ENCODE measurements at regions not wholly inside any gene's neighbourhood (a gene's known extent, or its start where the extent isn't known, plus 50 kb on each side); places are given as distances from the start of the nearest gene placed in this dataset.
"Not testable (repeated sequence)": the region's sequence is repeated elsewhere in the genome, so short reads cannot be mapped to it uniquely, and the experiment has no call there.

- Histone ChIP-seq H3K4me1 (ENCODE audit: control insufficient read depth in 2 of 2, insufficient read depth in 2 of 2, low read length in 1 of 2) (no peaks in the 10 kb centered on the region), H3K9me3 (ENCODE audit: control insufficient read depth in 2 of 2, insufficient read depth in 1 of 2, low read depth in 1 of 2, low read length in 1 of 2) (no peaks in the 10 kb centered on the region), H3K27me3 (ENCODE audit: control insufficient read depth in 1 of 2, insufficient read depth in 2 of 2, low read length in 2 of 2) (no peaks in the 10 kb centered on the region), H3K27ac (ENCODE audit: low read depth in 2 of 2, low read length in 1 of 2) (no peak overlapping the region), H3K4me3 (ENCODE audit: low read depth in 1 of 2, low read length in 2 of 2) (no peak overlapping the region), H3K36me3 (ENCODE audit: control insufficient read depth in 2 of 2, insufficient read depth in 2 of 2, low read length in 1 of 2) (no peaks in the 10 kb centered on the region)
- WGBS, 2 donors = 75 to 81% methylated on average over 3 of the region's 3 CpGs
These were observed 152.9 kb upstream of the PTBP2 start for GRCh38 chr1:96568639-96569038.

- H3K27ac ChIP-seq (ENCODE audit: low read depth in 2 of 2, low read length in 1 of 2) = no peak overlapping the region
- no peaks in the 10 kb centered on the region for H3K4me1 ChIP-seq (ENCODE audit: control insufficient read depth in 2 of 2, insufficient read depth in 2 of 2, low read length in 1 of 2)
- 69 to 78% methylated on average over 2 of the region's 2 CpGs for WGBS, 2 donors
- no peaks in the 10 kb centered on the region for H3K27me3 ChIP-seq (ENCODE audit: control insufficient read depth in 1 of 2, insufficient read depth in 2 of 2, low read length in 2 of 2)
- no peaks in the 10 kb centered on the region for H3K9me3 ChIP-seq (ENCODE audit: control insufficient read depth in 2 of 2, insufficient read depth in 1 of 2, low read depth in 1 of 2, low read length in 1 of 2)
- H3K4me3 ChIP-seq (ENCODE audit: low read depth in 1 of 2, low read length in 2 of 2) = no peak overlapping the region
- no peaks in the 10 kb centered on the region for H3K36me3 ChIP-seq (ENCODE audit: control insufficient read depth in 2 of 2, insufficient read depth in 2 of 2, low read length in 1 of 2)
These were observed 152.3 kb upstream of the PTBP2 start for GRCh38 chr1:96569288-96569687.

DNA sequence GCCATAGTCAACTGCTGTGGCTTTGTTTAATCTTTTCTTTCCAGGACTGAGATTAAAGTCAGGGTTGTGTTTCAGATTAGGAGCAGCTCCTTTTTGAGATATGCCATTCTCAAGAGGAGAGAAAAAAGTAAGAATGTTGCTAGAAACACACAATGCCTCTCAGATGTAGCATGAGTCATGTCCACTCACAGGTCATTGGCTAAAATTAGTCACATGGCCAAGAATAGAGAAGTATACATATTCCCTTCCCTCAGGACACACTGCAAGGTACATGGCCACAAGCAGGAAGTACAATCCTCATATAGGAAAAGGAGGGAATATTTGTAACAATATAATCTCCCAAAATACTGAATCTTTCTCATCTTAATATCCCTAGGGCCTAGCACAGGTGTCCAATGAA, 141.9 kb upstream of the PTBP2 start:
- Histone ChIP-seq H3K4me3 (ENCODE audit: low read depth in 1 of 2, low read length in 2 of 2) (no peak overlapping the region), H3K27me3 (ENCODE audit: control insufficient read depth in 1 of 2, insufficient read depth in 2 of 2, low read length in 2 of 2) (no peaks in the 10 kb centered on the region), H3K4me1 (ENCODE audit: control insufficient read depth in 2 of 2, insufficient read depth in 2 of 2, low read length in 1 of 2) (no peaks in the 10 kb centered on the region), H3K9me3 (ENCODE audit: control insufficient read depth in 2 of 2, insufficient read depth in 1 of 2, low read depth in 1 of 2, low read length in 1 of 2) (peaks cover 0 to 3% of the 10 kb centered on the region in 2 donors), H3K27ac (ENCODE audit: low read depth in 2 of 2, low read length in 1 of 2) (no peak overlapping the region), H3K36me3 (ENCODE audit: control insufficient read depth in 2 of 2, insufficient read depth in 2 of 2, low read length in 1 of 2) (no peaks in the 10 kb centered on the region)

- no peaks in the 10 kb centered on the region for H3K36me3 ChIP-seq (ENCODE audit: control insufficient read depth in 2 of 2, insufficient read depth in 2 of 2, low read length in 1 of 2)
- no peak overlapping the region for H3K27ac ChIP-seq (ENCODE audit: low read depth in 2 of 2, low read length in 1 of 2)
- WGBS, 2 donors = 57 to 67% methylated on average over 7 of the region's 7 CpGs
- H3K4me3 ChIP-seq (ENCODE audit: low read depth in 1 of 2, low read length in 2 of 2) = no peak overlapping the region
- H3K9me3 ChIP-seq (ENCODE audit: control insufficient read depth in 2 of 2, insufficient read depth in 1 of 2, low read depth in 1 of 2, low read length in 1 of 2) = no peaks in the 10 kb centered on the region
- no peaks in the 10 kb centered on the region for H3K4me1 ChIP-seq (ENCODE audit: control insufficient read depth in 2 of 2, insufficient read depth in 2 of 2, low read length in 1 of 2)
- no peaks in the 10 kb centered on the region for H3K27me3 ChIP-seq (ENCODE audit: control insufficient read depth in 1 of 2, insufficient read depth in 2 of 2, low read length in 2 of 2)
These were observed 140.7 kb upstream of the PTBP2 start for GRCh38 chr1:96580920-96581319.

DNA sequence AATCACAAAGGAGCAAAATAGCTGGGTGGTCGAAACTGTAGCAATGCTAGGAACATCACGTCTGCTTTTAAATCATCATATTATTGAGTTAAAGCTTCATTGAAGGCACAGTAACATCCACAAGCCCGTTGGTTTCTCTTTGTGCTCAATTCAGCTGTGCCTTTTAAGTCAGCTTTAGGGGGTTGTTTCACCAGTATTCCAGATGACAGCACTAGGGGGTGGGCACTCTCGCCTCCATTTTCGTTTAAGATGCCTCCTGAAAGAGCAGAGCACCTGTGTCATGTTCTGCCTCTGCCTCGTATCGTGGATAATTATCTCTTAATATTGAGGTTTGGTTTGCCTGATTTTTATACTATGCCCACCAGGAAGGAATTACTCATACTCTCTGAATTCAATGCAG, 139.8 kb upstream of the PTBP2 start:
- Histone ChIP-seq H3K9me3 (ENCODE audit: control insufficient read depth in 2 of 2, insufficient read depth in 1 of 2, low read depth in 1 of 2, low read length in 1 of 2) (no peaks in the 10 kb centered on the region), H3K27me3 (ENCODE audit: control insufficient read depth in 1 of 2, insufficient read depth in 2 of 2, low read length in 2 of 2) (no peaks in the 10 kb centered on the region), H3K36me3 (ENCODE audit: control insufficient read depth in 2 of 2, insufficient read depth in 2 of 2, low read length in 1 of 2) (no peaks in the 10 kb centered on the region), H3K4me3 (ENCODE audit: low read depth in 1 of 2, low read length in 2 of 2) (no peak overlapping the region), H3K27ac (ENCODE audit: low read depth in 2 of 2, low read length in 1 of 2) (no peak overlapping the region), H3K4me1 (ENCODE audit: control insufficient read depth in 2 of 2, insufficient read depth in 2 of 2, low read length in 1 of 2) (no peaks in the 10 kb centered on the region)
- WGBS, 2 donors = 71 to 80% methylated on average over 7 of the region's 7 CpGs

DNA sequence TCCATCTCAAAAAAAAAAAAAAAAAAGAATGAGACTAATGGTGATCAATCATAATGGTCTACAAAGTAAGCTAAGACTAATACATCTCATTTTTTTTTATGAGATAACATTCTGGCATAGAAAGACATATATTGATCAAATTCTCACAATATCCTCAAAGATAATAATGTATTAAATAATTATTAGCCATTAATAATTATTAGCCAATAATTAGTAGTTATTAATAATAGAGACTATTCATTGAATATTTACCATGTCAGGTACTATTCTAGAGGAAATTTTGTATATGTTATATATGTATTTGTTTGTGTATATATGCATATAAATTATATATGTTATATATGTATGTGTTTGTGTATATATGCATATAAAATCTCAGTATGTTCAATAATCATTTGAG, 137.7 kb upstream of the PTBP2 start:
- H3K4me1 ChIP-seq (ENCODE audit: control insufficient read depth in 2 of 2, insufficient read depth in 2 of 2, low read length in 1 of 2) = no peaks in the 10 kb centered on the region
- H3K9me3 ChIP-seq (ENCODE audit: control insufficient read depth in 2 of 2, insufficient read depth in 1 of 2, low read depth in 1 of 2, low read length in 1 of 2) = no peaks in the 10 kb centered on the region
- H3K36me3 ChIP-seq (ENCODE audit: control insufficient read depth in 2 of 2, insufficient read depth in 2 of 2, low read length in 1 of 2) = no peaks in the 10 kb centered on the region
- no peaks in the 10 kb centered on the region for H3K27me3 ChIP-seq (ENCODE audit: control insufficient read depth in 1 of 2, insufficient read depth in 2 of 2, low read length in 2 of 2)
- H3K27ac ChIP-seq (ENCODE audit: low read depth in 2 of 2, low read length in 1 of 2) = no peak overlapping the region
- no peak overlapping the region for H3K4me3 ChIP-seq (ENCODE audit: low read depth in 1 of 2, low read length in 2 of 2)

- no peaks in the 10 kb centered on the region for H3K4me1 ChIP-seq (ENCODE audit: control insufficient read depth in 2 of 2, insufficient read depth in 2 of 2, low read length in 1 of 2)
- 67 to 76% methylated on average over 4 of the region's 4 CpGs for WGBS, 2 donors
- no peaks in the 10 kb centered on the region for H3K9me3 ChIP-seq (ENCODE audit: control insufficient read depth in 2 of 2, insufficient read depth in 1 of 2, low read depth in 1 of 2, low read length in 1 of 2)
- no peaks in the 10 kb centered on the region for H3K36me3 ChIP-seq (ENCODE audit: control insufficient read depth in 2 of 2, insufficient read depth in 2 of 2, low read length in 1 of 2)
- H3K27me3 ChIP-seq (ENCODE audit: control insufficient read depth in 1 of 2, insufficient read depth in 2 of 2, low read length in 2 of 2) = no peaks in the 10 kb centered on the region
- H3K27ac ChIP-seq (ENCODE audit: low read depth in 2 of 2, low read length in 1 of 2) = no peak overlapping the region
- H3K4me3 ChIP-seq (ENCODE audit: low read depth in 1 of 2, low read length in 2 of 2) = no peak overlapping the region
These were observed 134.4 kb upstream of the PTBP2 start for GRCh38 chr1:96587222-96587621.

DNA sequence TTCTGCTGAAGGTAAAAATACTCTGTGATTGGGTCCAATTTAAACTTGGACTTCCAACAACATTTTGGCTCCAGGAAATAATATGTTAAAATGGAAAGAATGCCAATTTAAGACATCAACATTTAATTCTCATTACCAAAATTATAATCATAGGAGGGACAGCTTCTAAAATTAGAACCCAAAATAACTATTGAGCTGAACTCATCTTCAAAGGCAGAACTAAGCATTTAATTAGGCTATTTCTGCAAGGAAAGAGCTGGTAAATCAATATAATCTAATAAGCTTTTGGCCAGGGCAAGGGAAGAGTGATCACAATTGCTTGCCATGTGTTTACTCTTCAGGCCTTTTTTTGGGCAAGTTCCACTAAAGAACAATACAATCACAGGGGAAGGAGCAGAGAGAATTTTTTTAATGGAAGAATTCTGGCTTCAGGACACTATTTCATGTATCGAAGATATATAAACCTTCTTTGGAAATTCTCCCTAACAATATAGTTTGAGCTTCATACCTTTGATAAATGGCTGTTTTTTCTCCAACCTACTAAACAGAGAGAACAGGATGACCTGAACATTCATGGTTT, 133.1 kb upstream of the PTBP2 start:
- H3K27me3 ChIP-seq (ENCODE audit: control insufficient read depth in 1 of 2, insufficient read depth in 2 of 2, low read length in 2 of 2) = no peaks in the 10 kb centered on the region
- 52 to 54% methylated on average over 1 of the region's 1 CpG for WGBS, 2 donors
- H3K27ac ChIP-seq (ENCODE audit: low read depth in 2 of 2, low read length in 1 of 2) = no peak overlapping the region
- H3K4me3 ChIP-seq (ENCODE audit: low read depth in 1 of 2, low read length in 2 of 2) = no peak overlapping the region
- no peaks in the 10 kb centered on the region for H3K4me1 ChIP-seq (ENCODE audit: control insufficient read depth in 2 of 2, insufficient read depth in 2 of 2, low read length in 1 of 2)
- no peaks in the 10 kb centered on the region for H3K9me3 ChIP-seq (ENCODE audit: control insufficient read depth in 2 of 2, insufficient read depth in 1 of 2, low read depth in 1 of 2, low read length in 1 of 2)
- H3K36me3 ChIP-seq (ENCODE audit: control insufficient read depth in 2 of 2, insufficient read depth in 2 of 2, low read length in 1 of 2) = no peaks in the 10 kb centered on the region

DNA sequence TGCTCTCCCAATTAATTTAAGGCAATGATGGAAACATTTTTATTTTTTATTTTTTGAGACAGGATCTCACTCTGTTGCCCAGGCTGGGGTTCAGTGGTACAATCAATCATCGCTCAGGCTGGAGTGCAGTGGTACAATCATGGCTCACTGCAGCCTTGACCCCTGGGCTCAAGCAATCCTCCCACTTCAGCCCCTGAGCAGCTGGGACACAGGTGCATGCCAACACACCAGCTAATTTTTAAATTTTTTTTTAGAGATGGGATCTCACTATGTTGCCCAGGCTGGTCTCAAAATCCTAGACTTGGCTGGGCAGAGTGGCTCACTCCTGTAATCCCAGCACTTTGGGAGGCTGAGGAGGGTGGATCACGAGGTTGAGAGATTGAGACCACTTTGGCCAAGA, 126.1 kb upstream of the PTBP2 start:
- not testable (repeated sequence) for H3K36me3 ChIP-seq (ENCODE audit: control insufficient read depth in 2 of 2, insufficient read depth in 2 of 2, low read length in 1 of 2); H3K9me3 ChIP-seq (ENCODE audit: control insufficient read depth in 2 of 2, insufficient read depth in 1 of 2, low read depth in 1 of 2, low read length in 1 of 2); H3K27me3 ChIP-seq (ENCODE audit: control insufficient read depth in 1 of 2, insufficient read depth in 2 of 2, low read length in 2 of 2); H3K4me1 ChIP-seq (ENCODE audit: control insufficient read depth in 2 of 2, insufficient read depth in 2 of 2, low read length in 1 of 2); H3K27ac ChIP-seq (ENCODE audit: low read depth in 2 of 2, low read length in 1 of 2); H3K4me3 ChIP-seq (ENCODE audit: low read depth in 1 of 2, low read length in 2 of 2)
- WGBS, 2 donors = 82 to 88% methylated on average over 2 of the region's 2 CpGs

GRCh38 chr1:96596226-96596922, 125.2 kb upstream of the PTBP2 start:
- Histone ChIP-seq H3K27me3 (ENCODE audit: control insufficient read depth in 1 of 2, insufficient read depth in 2 of 2, low read length in 2 of 2) (no peaks in the 10 kb centered on the region), H3K27ac (ENCODE audit: low read depth in 2 of 2, low read length in 1 of 2) (no peak overlapping the region), H3K9me3 (ENCODE audit: control insufficient read depth in 2 of 2, insufficient read depth in 1 of 2, low read depth in 1 of 2, low read length in 1 of 2) (no peaks in the 10 kb centered on the region), H3K4me3 (ENCODE audit: low read depth in 1 of 2, low read length in 2 of 2) (no peak overlapping the region), H3K36me3 (ENCODE audit: control insufficient read depth in 2 of 2, insufficient read depth in 2 of 2, low read length in 1 of 2) (no peaks in the 10 kb centered on the region), H3K4me1 (ENCODE audit: control insufficient read depth in 2 of 2, insufficient read depth in 2 of 2, low read length in 1 of 2) (no peaks in the 10 kb centered on the region)
- WGBS, 2 donors = 36 to 50% methylated on average over 4 of the region's 4 CpGs

All from esophagus (tissue), 2 donors.